GM23338 (cell line): ENCODE measurements at regions not wholly inside any gene's neighbourhood (a gene's known extent, or its start where the extent isn't known, plus 50 kb on each side); places are given as distances from the start of the nearest gene placed in this dataset.

ENCODE experiments used
- ATAC-seq: fragments of 200-7000 bp; cut with Tn5 transposase; 3 replicates; pipeline ENCODE4 v1.9.1; 2020
- DNase-seq: peaks from one replicate; pipeline ENCODE4 v3.0.0-alpha.2; 2015; ENCODE audit warnings: low spot score
- H2AFZ ChIP-seq: fragments of 200-600 bp; sonication (generic); 2 replicates; pipeline ENCODE4 v1.8.0; 2016; ENCODE audit warnings: antibody characterized with exemption, mild to moderate bottlenecking, moderate library complexity
- H3F3A ChIP-seq: fragments of 200-600 bp; sonication (generic); replicated peaks from 2 replicates; pipeline ENCODE4 v1.8.0; 2017; ENCODE audit warnings: antibody characterized with exemption, mixed run types, low read depth
- H3K27ac ChIP-seq: fragments of 200-600 bp; sonication (generic); 2 replicates; pipeline ENCODE4 v1.6.1; 2016; ENCODE audit warnings: low read depth
- H3K27me3 ChIP-seq: fragments of 200-600 bp; sonication (generic); 2 replicates; pipeline ENCODE4 v1.8.0; 2016; ENCODE audit warnings: mild to moderate bottlenecking, mixed run types, moderate library complexity; ENCODE audit not compliant: insufficient read depth
- H3K36me3 ChIP-seq: fragments of 200-600 bp; sonication (generic); 2 replicates; pipeline ENCODE4 v1.8.0; 2016; ENCODE audit warnings: mild to moderate bottlenecking; ENCODE audit not compliant: insufficient read depth
- H3K4me1 ChIP-seq: fragments of 200-600 bp; sonication (generic); 2 replicates; pipeline ENCODE4 v1.8.0; 2016; ENCODE audit warnings: mild to moderate bottlenecking, moderate library complexity; ENCODE audit not compliant: insufficient read depth
- H3K4me2 ChIP-seq: fragments of 200-600 bp; sonication (generic); 2 replicates; pipeline ENCODE4 v1.7.1; 2017; ENCODE audit warnings: mixed run types
- H3K4me3 ChIP-seq: fragments of 200-600 bp; sonication (generic); 2 replicates; pipeline ENCODE4 v1.6.1; 2016; ENCODE audit warnings: mixed run types
- H3K79me2 ChIP-seq: fragments of 200-600 bp; sonication (generic); replicated peaks from 2 replicates; pipeline ENCODE4 v1.8.0; 2017; ENCODE audit warnings: mild to moderate bottlenecking; ENCODE audit not compliant: insufficient read depth
- H3K9me2 ChIP-seq: fragments of 200-600 bp; sonication (generic); 2 replicates; pipeline ENCODE4 v1.8.0; 2017; ENCODE audit not compliant: insufficient read depth
- H4K20me1 ChIP-seq: fragments of 200-600 bp; sonication (generic); replicated peaks from 2 replicates; pipeline ENCODE4 v1.8.0; 2017; ENCODE audit warnings: mild to moderate bottlenecking; ENCODE audit not compliant: insufficient read depth
- H3K27ac Mint-ChIP-seq: 2 replicates; pipeline ENCODE4 v1.8.0; 2020; ENCODE audit warnings: inconsistent platforms, mild to moderate bottlenecking, moderate library complexity, mixed read lengths
- H3K27me3 Mint-ChIP-seq: 3 replicates; pipeline ENCODE4 v1.8.0; 2022; ENCODE audit warnings: low read depth, mild to moderate bottlenecking, moderate library complexity, mixed read lengths, inconsistent platforms; ENCODE audit not compliant: insufficient read depth, poor library complexity
- H3K36me3 Mint-ChIP-seq: 3 replicates; pipeline ENCODE4 v1.8.0; 2021; ENCODE audit warnings: low read depth, mild to moderate bottlenecking, inconsistent platforms, moderate library complexity, mixed read lengths
- H3K4me1 Mint-ChIP-seq: 3 replicates; pipeline ENCODE4 v1.8.0; 2020; ENCODE audit warnings: mild to moderate bottlenecking, inconsistent platforms, mixed read lengths
- H3K4me3 Mint-ChIP-seq: 3 replicates; pipeline ENCODE4 v1.8.0; 2021; ENCODE audit warnings: moderate library complexity, mild to moderate bottlenecking, inconsistent platforms, mixed read lengths
- H3K9me3 Mint-ChIP-seq: 3 replicates; pipeline ENCODE4 v1.8.0; 2020; ENCODE audit warnings: moderate library complexity, mild to moderate bottlenecking, inconsistent platforms, mixed read lengths
- CREB1 ChIP-seq: fragments of 250-450 bp; sonication (Bioruptor Pico); IDR thresholded peaks from 2 replicates; pipeline ENCODE4 v1.5.0; 2020; ENCODE audit warnings: low read depth, mild to moderate bottlenecking, moderate library complexity
- CTCF ChIP-seq, 2 experiments: fragments of 200-600 bp in 1 of 2; sonication (generic) in 1 of 2; conservative IDR thresholded peaks; 2 replicates each; pipeline versions ENCODE4 v1.5.1 to v1.6.1; 2016 to 2017; ENCODE audit warnings: antibody characterized with exemption in 2 of 2, low read depth in 2 of 2, mild to moderate bottlenecking in 2 of 2, moderate library complexity in 1 of 2
- ETS1 ChIP-seq: IDR thresholded peaks from 2 replicates; pipeline ENCODE4 v1.6.1; 2016; ENCODE audit warnings: antibody characterized with exemption
- EZH2phosphoT487 ChIP-seq: fragments of 200-600 bp; sonication (generic); IDR thresholded peaks from one replicate; pipeline ENCODE4 v1.8.1; 2018; ENCODE audit warnings: antibody characterized with exemption; ENCODE audit not compliant: unreplicated experiment
- JUNB ChIP-seq: IDR thresholded peaks from one replicate; pipeline ENCODE4 v1.6.1; 2016; ENCODE audit warnings: antibody characterized with exemption; ENCODE audit not compliant: unreplicated experiment
- NANOG ChIP-seq: IDR thresholded peaks from 2 replicates; pipeline ENCODE4 v1.6.1; 2016; ENCODE audit warnings: antibody characterized with exemption, borderline replicate concordance
- REST ChIP-seq: IDR thresholded peaks from one replicate; pipeline ENCODE4 v1.6.1; 2018; ENCODE audit warnings: antibody characterized with exemption; ENCODE audit not compliant: unreplicated experiment
- STAT1 ChIP-seq: IDR thresholded peaks from one replicate; pipeline ENCODE4 v1.6.1; 2016; ENCODE audit warnings: antibody characterized with exemption; ENCODE audit not compliant: unreplicated experiment
- ZNF114 ChIP-seq: fragments of 250-450 bp; sonication (Bioruptor Pico); IDR thresholded peaks from 2 replicates; pipeline ENCODE4 v1.5.0; 2020; ENCODE audit warnings: mild to moderate bottlenecking, moderate library complexity
- ZNF462 ChIP-seq: fragments of 250-450 bp; sonication (Bioruptor Pico); IDR thresholded peaks from 2 replicates; pipeline ENCODE4 v1.5.0; 2020; ENCODE audit warnings: mild to moderate bottlenecking, moderate library complexity

- H3K27ac ChIP-seq = no peak overlapping the region
- no peaks in the 10 kb centered on the region for H3K36me3 ChIP-seq
- peaks cover 12% of the 10 kb centered on the region for H3K9me2 ChIP-seq
- H4K20me1 ChIP-seq = no peaks in the 10 kb centered on the region
- ATAC-seq = no peak
- DNase-seq = peak; percentile 4
- H3K4me1 Mint-ChIP-seq = 0 out of 3 replicates have a peak, but pooled peaks cover 4% of the 10 kb centered on the region
- no peaks in the 10 kb centered on the region for H3K79me2 ChIP-seq
- H3K27me3 ChIP-seq = no peaks in the 10 kb centered on the region
- no peak overlapping the region for H3K4me2 ChIP-seq
- H3K36me3 Mint-ChIP-seq = peaks cover 16% of the 10 kb centered on the region; the same call in 2 of the 3 replicates
- H3K4me3 ChIP-seq = no peak overlapping the region
- no peak overlapping the region for H3K4me3 Mint-ChIP-seq
- H2AFZ ChIP-seq = no peak overlapping the region
- no peaks in the 10 kb centered on the region for H3K4me1 ChIP-seq
- H3F3A ChIP-seq = no peaks in the 10 kb centered on the region
- H3K27me3 Mint-ChIP-seq = no peaks in the 10 kb centered on the region
- TF ChIP-seq ZNF462 = no peak
- no peak for TF ChIP-seq CREB1 (CRISPR knock-in tag)
- TF ChIP-seq NANOG = no peak
- no peak for TF ChIP-seq JUNB
- TF ChIP-seq REST = no peak
- no peak for TF ChIP-seq CTCF (conservative IDR thresholded peaks at IDR 0.05; ENCODE audit: low read depth in 2 of 2)
- TF ChIP-seq ETS1 = no peak
- TF ChIP-seq EZH2phosphoT487 = no peak
- TF ChIP-seq ZNF114 (CRISPR knock-in tag) = no peak
- TF ChIP-seq STAT1 = no peak
- no peak overlapping the region for H3K27ac Mint-ChIP-seq
- peaks cover 12% of the 10 kb centered on the region for H3K9me3 Mint-ChIP-seq
Measured at GRCh38 chr7:51867117-51867516, 550.5 kb upstream of the COBL start.
